Bronchial epithelial cell (primary cell): ENCODE measurements at regions not wholly inside any gene's neighbourhood (a gene's known extent, or its start where the extent isn't known, plus 50 kb on each side); places are given as distances from the start of the nearest gene placed in this dataset.
"Not testable (repeated sequence)": the region's sequence is repeated elsewhere in the genome, so short reads cannot be mapped to it uniquely, and the experiment has no call there.

Experiments
- DNase-seq: peaks from one replicate; pipeline ENCODE4 v3.0.0-alpha.2; 2010; ENCODE audit warnings: low read depth
- FAIRE-seq: peaks from 2 replicates; lab custom pipeline; 2011; peaks lifted over from hg19 to GRCh38; lab: Jason Lieb, UNC
- H3K27me3 ChIP-seq: 2 replicates; pipeline ENCODE4 v1.5.1; 2011; ENCODE audit warnings: low read length; ENCODE audit not compliant: control insufficient read depth, insufficient read depth
- H3K36me3 ChIP-seq: 2 replicates; pipeline ENCODE4 v1.5.1; 2011; ENCODE audit warnings: low read length; ENCODE audit not compliant: control insufficient read depth, insufficient read depth
- H3K4me3 ChIP-seq: 2 replicates; pipeline ENCODE4 v1.5.1; 2011; ENCODE audit warnings: mild to moderate bottlenecking, low read depth, low read length, control low read depth
- CTCF ChIP-seq: IDR thresholded peaks from 2 replicates; pipeline ENCODE4 v1.5.1; 2011; ENCODE audit warnings: mild to moderate bottlenecking, moderate library complexity, low read length, control low read depth, inconsistent platforms; ENCODE audit not compliant: insufficient read depth, severe bottlenecking

- H3K36me3 ChIP-seq, result no peaks in the 10 kb centered on the region
- no peak overlapping the region for H3K4me3 ChIP-seq
- TF ChIP-seq CTCF, result no peak
- FAIRE-seq, result no peak
- no peak for DNase-seq
- no peaks in the 10 kb centered on the region for H3K27me3 ChIP-seq
Measured at GRCh38 chr9:22227986-22228385, 218.6 kb upstream of the DMRTA1 start.

- Histone ChIP-seq H3K4me3 (no peak overlapping the region), H3K36me3 (no peaks in the 10 kb centered on the region), H3K27me3 (no peaks in the 10 kb centered on the region)
- FAIRE-seq (no peak), DNase-seq (no peak)
- TF ChIP-seq CTCF, result peak; percentile 21
Measured at GRCh38 chr9:22228542-22228941, 218.1 kb upstream of the DMRTA1 start.

GRCh38 chr9:22229069-22229468 lies 217.6 kb upstream of the DMRTA1 start:
- FAIRE-seq (no peak), DNase-seq (no peak)
- Histone ChIP-seq H3K36me3 (no peaks in the 10 kb centered on the region), H3K4me3 (no peak overlapping the region), H3K27me3 (no peaks in the 10 kb centered on the region)
- no peak for TF ChIP-seq CTCF

- not testable (repeated sequence) for H3K36me3 ChIP-seq, FAIRE-seq, H3K4me3 ChIP-seq, DNase-seq, H3K27me3 ChIP-seq
Measured at GRCh38 chr9:22231309-22231708, 215.3 kb upstream of the DMRTA1 start.

- FAIRE-seq (no peak), DNase-seq (no peak)
- Histone ChIP-seq H3K4me3 (no peak overlapping the region), H3K36me3 (no peaks in the 10 kb centered on the region), H3K27me3 (no peaks in the 10 kb centered on the region)
- no peak for TF ChIP-seq CTCF
Measured at GRCh38 chr9:22232971-22233370, 213.7 kb upstream of the DMRTA1 start.

GRCh38 chr9:22237497-22238363 lies 208.9 kb upstream of the DMRTA1 start:
- H3K27me3 ChIP-seq, result no peaks in the 10 kb centered on the region
- no peaks in the 10 kb centered on the region for H3K36me3 ChIP-seq
- DNase-seq, result peak; percentile 89
- H3K4me3 ChIP-seq, result no peak overlapping the region
- no peak for TF ChIP-seq CTCF
- FAIRE-seq, result no peak
